Stimulated activated CD8-positive, alpha-beta memory T cell treated with anti-CD3 and anti-CD28 coated beads, Interleukin-4, amount 100 ng/mL, for 24 hours (primary cell): ENCODE measurements at regions not wholly inside any gene's neighbourhood (a gene's known extent, or its start where the extent isn't known, plus 50 kb on each side); places are given as distances from the start of the nearest gene placed in this dataset.
A peak's percentile ranks its signal among the peaks of the same experiment; 100 is the strongest.
"Not testable (repeated sequence)": the region's sequence is repeated elsewhere in the genome, so short reads cannot be mapped to it uniquely, and the experiment has no call there.

ENCODE experiments used
- DNase-seq: peaks from one replicate; pipeline ENCODE4 v3.0.0-alpha.2; 2020; ENCODE audit warnings: low read depth

- no peak for DNase-seq
These were observed 52.2 kb upstream of the C10orf90 start for GRCh38 chr10:126722726-126723125.

GRCh38 chr10:126723226-126723625, 52.7 kb upstream of the C10orf90 start:
- DNase-seq = no peak

- no peak for DNase-seq
These were observed 58.9 kb upstream of the C10orf90 start for GRCh38 chr10:126729314-126729870.

- DNase-seq = no peak
These were observed 60.5 kb upstream of the C10orf90 start for GRCh38 chr10:126730856-126731609.

- DNase-seq = no peak
These were observed 61.1 kb upstream of the C10orf90 start for GRCh38 chr10:126731610-126731990.

- DNase-seq = no peak
These were observed 61.8 kb upstream of the C10orf90 start for GRCh38 chr10:126732308-126732707.

GRCh38 chr10:126732868-126733267, 62.4 kb upstream of the C10orf90 start:
- DNase-seq = no peak

- no peak for DNase-seq
These were observed 63.5 kb upstream of the C10orf90 start for GRCh38 chr10:126734015-126734414.

GRCh38 chr10:126734967-126735366, 64.5 kb upstream of the C10orf90 start:
- no peak for DNase-seq

GRCh38 chr10:126736142-126736541, 65.6 kb upstream of the C10orf90 start:
- no peak for DNase-seq

- DNase-seq = no peak
These were observed 66.2 kb upstream of the C10orf90 start for GRCh38 chr10:126736727-126737126.

GRCh38 chr10:126738001-126738400, 67.5 kb upstream of the C10orf90 start:
- DNase-seq = no peak

- no peak for DNase-seq
These were observed 74.1 kb upstream of the C10orf90 start for GRCh38 chr10:126744571-126744970.

GRCh38 chr10:126749015-126749655, 78.6 kb upstream of the C10orf90 start:
- DNase-seq = peak; percentile 10

- DNase-seq = no peak
These were observed 84.5 kb upstream of the C10orf90 start for GRCh38 chr10:126754966-126755365.

GRCh38 chr10:126758867-126759266, 88.4 kb upstream of the C10orf90 start:
- DNase-seq = no peak

GRCh38 chr10:126759531-126759930, 89.0 kb upstream of the C10orf90 start:
- no peak for DNase-seq

- not testable (repeated sequence) for DNase-seq
These were observed 96.2 kb upstream of the C10orf90 start for GRCh38 chr10:126766646-126767045.

- DNase-seq = no peak
These were observed 100.3 kb upstream of the C10orf90 start for GRCh38 chr10:126770809-126771208.

GRCh38 chr10:126776168-126776567, 105.7 kb upstream of the C10orf90 start:
- DNase-seq = no peak

- no peak for DNase-seq
These were observed 107.2 kb upstream of the C10orf90 start for GRCh38 chr10:126777714-126778113.

- DNase-seq = no peak
These were observed 111.1 kb upstream of the C10orf90 start for GRCh38 chr10:126781450-126782216.
